Hematopoietic multipotent progenitor cell treated with erythropoietin and hydrocortisone succinate and interleukin-3 and kit ligand, for 15 days (in vitro differentiated cells): ENCODE measurements at regions not wholly inside any gene's neighbourhood (a gene's known extent, or its start where the extent isn't known, plus 50 kb on each side); places are given as distances from the start of the nearest gene placed in this dataset.

Experiments
- DNase-seq: peaks from one replicate; pipeline ENCODE4 v3.0.0-alpha.2; 2015; ENCODE audit warnings: low spot score

DNA sequence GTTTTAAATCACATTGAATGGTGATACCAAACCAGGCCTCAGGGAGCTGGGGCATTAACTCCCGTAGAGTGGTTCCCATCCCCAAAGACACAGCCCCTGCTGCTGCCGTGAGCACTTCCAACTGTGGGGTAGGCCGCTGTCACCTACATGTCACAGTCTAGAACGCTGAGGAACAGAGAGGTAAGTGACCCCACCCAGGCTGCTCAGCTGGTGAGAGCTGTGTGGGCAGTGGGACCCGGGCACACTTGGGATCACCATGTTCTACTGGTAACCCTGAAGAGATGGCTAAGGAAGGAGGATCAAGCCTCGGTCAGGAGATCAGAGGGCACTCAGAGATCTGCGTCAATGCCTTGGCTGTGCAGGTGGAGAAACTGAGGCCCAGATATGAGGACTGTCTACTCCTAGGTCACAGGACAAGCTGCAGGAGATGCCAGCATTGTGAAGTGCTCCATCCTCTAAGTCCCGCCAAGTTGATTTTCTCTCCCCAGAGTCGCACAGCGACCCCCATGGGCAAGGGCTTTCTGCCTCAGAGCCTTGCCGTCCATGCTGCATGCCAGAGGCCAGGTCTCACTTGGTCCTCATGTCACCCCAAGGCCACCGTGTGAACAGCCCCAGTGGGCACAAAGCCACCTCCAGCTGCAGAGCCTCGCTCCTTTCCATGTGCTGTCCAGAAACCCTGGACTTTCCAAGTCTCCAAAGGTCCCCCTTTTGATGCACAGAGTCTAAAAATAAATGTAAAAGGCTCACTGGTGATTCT lies 144.2 kb upstream of the OTOS start:
- DNase-seq = no peak

DNA sequence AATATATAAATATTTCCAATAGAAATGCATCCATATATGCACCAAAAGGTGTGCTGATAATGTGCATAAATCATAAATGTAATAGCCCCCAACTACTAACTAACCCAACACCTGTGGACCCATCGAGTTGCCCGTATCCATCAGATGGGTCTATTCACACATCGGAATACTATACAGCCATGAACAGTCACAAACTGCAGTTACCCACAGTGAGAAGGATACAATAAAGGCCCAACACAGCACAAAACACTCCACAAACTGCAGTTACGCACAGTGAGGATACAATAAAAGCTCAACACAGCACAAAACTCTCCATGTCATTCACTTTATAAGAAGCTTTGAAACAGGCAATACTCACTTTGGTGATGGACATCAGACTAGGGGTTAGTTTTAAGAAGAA lies 145.3 kb upstream of the OTOS start:
- no peak for DNase-seq

DNA sequence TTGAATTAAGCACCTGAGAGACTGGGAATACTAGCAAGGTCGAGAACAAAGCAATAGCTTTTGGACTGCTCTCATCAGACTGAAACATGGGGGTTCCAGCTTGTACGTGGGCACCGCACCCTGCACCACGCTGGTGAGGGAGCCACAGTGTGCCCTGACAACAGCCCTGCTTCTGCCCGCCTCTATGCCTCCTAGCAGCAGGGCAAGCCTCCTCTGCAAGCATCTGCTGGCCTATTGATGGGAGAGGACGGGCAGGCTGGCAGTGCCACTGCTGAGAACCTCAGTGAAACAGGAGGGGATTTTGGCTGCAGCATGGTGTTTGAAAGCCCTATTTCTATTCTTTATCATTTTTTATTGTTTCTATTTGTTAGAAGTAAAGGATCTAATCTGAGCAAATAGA lies 146.1 kb upstream of the OTOS start:
- DNase-seq = no peak

DNA sequence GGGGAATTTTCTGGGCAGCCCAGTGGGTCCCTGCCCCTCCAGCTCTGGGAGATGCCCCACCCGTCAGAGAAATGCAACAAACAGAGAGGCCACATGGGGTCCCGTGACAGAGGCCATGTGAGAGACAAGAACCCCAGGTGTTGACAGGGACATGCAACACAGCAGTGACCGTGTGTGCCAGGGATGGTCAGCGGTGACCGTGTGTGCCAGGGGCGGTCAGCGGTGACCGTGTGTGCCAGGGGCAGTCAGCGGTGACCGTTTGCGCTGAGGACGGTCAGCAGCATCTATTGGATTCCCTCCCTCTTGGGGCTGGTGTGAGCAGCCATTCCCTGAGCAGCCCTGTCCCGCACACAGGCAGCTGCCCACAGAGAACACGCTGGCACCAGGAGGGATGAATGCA lies 146.6 kb upstream of the OTOS start:
- DNase-seq = no peak

- no peak for DNase-seq
These were observed 147.1 kb upstream of the OTOS start for GRCh38 chr2:240287496-240288086.

DNA sequence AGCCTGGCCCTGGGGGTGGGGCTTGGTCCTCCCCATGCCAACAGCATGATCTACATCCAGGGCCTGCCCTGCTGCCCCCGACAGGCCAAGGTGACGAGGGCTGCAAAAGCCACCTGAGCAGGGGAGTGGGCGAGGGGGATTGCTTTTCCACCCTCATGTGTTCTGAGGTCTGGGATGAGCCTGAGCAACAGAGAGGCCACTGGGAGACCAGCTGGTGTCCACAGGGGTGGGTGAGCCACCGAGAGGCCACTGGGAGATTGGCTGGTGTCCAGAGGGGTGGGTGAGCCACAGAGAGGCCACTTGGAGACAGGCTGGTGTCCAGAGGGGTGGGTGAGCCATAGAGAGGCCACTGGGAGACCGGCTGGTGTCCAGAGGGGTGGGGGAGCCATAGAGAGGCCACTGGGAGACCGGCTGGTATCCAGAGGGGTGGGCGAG lies 147.4 kb upstream of the GPC1 start:
- DNase-seq = no peak

GRCh38 chr2:240289701-240290431 lies 145.6 kb upstream of the GPC1 start:
- DNase-seq = no peak

- DNase-seq = no peak
These were observed 144.8 kb upstream of the GPC1 start for GRCh38 chr2:240290432-240291336.

- DNase-seq = no peak
These were observed 144.0 kb upstream of the GPC1 start for GRCh38 chr2:240291337-240292034.

DNA sequence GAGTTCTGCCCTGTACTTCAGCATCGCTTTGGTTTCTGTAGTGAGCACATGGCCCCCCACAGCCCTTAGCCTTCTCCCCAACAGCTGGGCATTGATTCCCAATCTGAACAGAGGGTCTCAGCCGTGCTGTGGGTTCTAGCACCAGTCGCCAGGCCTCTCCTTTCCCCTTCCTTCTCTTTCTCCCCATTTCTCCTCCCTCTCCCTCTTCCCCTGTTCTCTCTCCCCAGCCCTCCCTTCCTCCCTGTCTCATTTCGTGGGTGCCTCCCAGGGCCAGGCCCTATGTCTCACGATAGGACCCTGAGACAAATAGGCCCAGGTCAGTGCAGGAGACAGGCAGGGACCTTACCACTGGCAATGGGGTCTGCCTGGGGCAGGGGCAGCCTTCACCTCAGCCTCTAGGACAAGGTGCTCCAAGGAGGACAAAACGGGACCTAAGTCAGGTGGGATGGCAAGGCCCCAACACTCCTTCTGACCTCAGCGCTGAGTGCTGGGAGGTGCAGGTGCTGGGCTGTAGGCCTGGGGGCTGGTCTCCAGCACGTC lies 143.4 kb upstream of the GPC1 start:
- DNase-seq = no peak

DNA sequence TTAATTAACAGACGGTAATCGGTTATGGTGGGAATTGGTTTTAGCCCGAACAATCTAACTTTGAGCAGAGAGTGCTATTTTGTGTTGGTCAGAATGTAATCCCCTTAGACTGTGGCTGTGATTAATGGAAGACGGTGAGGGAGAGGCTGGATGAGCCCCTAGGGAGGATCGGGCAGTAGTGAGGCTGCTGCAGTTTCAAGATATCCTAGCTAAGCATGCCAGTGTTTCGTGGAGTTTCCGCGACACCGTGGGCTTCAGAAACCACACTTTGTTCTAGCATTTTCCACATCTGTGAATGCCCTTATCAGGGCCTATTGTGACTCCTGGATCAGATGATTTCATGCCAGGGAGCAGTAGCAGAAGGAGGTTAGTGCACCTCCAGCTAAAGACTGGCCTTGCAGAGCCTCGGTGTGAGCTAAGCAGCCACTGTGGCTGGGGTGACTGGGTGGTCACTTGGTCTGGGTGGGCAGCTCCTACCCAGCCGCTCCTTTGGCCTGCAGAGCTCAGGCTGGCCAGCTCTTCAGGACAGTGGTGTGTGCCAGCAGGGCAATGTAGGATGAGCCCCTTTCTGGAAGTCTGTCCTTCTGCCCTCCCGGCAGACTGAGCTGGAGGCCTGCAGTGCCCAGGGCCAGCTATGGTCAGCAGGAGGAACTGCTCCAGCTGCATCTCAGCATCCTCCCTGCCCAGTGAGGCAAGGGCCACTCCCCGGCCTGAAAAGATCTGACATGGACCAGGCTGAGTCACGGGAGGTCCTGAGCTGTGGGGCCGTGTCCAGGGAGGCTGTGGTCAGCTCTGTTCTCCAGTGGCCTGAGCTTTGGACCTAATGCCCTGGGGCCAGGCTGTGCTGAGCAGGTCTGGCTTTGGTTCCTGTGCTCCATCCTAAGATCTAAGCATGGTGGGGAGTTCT lies 142.6 kb upstream of the GPC1 start:
- DNase-seq = no peak

GRCh38 chr2:240293557-240294461 lies 141.7 kb upstream of the GPC1 start:
- DNase-seq = no peak

DNA sequence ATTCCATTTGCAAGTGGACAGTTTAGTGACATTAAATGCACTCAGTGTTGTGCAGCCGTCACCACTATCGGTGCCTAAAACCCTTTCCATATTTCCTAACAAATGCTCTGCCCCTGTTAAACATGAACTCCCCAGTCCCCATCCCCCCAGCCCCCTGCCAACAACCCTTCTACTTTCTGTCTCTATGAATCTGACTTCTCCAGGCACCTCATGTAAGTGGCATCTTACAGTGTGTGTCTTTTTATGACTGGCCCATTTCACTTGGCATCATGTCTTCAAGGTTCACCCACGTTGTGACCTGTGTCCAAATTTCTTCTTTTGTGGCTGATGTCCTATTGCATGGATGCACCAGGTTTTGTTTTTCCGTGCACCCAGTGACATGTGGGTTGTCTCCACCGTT lies 140.9 kb upstream of the GPC1 start:
- DNase-seq = no peak

DNA sequence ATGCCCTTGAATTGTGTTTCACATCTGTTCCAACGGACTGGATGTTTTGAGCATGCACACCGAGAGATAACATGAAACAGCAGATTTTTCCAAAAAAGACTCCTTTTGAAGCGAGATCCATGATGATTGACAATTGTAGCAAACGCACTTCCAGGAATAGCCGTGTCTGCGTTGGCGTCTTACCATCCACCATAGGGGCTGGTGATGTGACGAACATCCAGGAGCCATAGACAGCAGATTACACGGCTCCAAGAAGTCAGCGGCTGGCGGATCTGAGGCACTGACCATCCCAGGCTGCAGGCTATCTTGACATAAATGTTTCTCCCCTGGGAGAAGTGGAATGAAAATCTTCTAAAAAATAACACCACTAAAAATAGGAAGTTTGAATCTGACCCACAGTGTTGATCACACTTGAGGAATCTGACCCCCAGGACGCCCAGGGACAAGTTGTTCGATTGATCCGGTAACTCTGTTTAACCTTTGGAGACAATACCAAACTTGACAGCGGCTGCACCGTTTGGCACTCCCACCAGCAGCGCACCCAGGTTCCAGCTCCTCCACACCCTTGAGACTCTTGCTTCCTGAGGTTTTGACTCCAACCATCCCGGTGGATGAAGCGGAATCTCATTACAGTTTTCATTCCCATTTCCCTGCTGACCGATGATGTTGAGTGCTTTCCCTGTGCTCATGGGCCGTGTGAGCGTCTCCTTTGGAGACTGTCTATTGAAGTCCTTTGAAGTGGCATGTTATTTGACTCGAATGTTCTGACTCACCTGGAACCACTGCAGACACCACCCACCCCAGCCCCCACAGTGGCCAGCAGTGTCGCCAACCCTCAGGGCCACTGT lies 140.0 kb upstream of the GPC1 start:
- no peak for DNase-seq

DNA sequence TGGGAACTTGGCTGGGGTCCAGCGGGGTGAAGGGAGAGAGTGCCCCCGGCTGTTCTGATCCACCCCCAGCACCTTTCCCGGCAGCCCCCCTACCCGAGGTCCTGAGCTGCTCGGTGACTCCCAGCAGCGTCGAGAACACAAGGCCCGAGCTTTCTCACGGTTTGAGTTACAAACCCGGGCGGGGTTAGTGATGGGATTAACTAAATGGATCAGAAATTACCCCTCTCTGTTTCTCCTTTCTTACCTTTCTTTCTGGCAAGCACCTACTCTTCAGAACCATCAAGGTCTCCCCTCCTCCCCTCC lies 139.4 kb upstream of the GPC1 start:
- no peak for DNase-seq

DNA sequence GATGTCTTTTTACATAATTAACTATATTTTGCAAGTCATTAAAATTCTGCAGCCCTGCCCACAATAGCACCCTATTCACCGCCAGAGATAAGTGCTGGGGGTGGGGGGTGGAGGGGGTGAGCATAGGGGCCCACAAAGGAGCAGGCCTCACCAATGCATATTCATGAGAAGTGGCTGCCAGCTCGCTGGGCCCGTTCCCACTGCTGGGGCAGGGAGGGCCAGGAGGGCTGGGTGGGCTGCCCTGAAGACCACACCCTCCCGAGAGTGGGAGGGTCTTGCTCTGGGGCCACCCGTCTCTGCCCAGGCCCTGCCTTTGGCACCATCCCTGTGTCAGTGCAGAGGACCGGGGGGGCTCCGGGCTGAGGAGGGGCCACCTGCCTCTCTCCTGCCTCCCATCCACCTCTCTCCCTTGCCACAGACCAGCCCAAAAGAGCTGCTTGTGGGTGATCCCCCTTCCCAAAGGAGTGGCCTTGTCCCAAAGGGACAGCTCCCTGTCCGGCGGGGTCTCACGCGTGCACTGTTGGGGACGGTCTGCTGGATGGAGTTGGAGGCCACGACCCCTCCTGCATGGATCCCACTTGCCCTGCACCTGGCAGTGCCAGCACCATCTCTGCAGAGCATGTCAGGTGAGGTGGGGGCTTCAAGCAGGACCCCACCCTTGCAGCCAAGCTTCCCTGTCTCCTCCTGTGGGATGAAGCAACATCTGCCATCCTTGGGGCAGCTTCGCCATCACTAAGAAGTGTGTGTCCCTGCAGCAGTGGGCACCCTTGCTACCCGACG lies 138.8 kb upstream of the GPC1 start:
- DNase-seq = no peak

DNA sequence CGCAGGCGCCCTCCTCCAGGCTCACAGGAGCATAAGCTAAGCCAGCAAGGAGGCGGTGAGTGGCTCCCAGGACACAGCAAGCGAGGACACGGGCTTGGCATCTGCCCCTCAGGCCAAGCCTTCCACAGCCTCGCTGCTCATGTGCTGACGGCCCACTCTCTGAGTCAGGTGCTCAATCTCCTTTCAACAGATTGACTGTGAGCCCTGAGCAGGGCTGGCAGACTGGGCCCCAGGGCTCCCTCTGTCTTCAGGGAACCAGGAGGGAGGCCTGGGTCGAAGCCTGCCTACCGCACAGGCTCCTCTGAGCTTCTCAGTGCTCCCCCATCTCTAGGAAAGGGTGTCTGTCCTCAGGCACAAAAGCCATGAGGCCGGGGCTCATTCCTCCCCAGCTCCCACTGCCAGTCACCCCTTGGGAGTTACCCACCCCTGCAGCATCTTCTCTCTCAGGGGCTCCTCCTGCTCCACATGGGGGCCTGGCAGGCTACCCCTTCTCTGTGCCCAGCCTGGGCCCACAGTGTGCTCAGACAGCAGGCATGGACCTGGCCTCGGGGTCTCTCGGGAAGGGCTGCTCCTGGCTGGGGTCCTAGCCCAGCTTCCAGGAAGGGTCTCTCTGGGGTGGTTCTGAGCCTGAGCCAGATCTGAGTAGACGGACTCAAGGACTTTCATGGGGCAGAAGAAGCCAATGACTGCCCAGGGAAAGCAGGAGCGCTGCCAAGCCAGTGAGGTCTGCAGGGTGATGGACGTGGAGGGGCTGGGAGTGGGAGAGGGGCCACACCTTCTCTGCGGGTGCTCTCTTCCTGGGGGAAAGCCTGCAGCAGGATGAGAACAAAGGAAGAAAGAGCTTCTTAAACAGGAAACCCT lies 138.0 kb upstream of the GPC1 start:
- DNase-seq = no peak
